Caki2 (cell line): ENCODE measurements at regions not wholly inside any gene's neighbourhood (a gene's known extent, or its start where the extent isn't known, plus 50 kb on each side); places are given as distances from the start of the nearest gene placed in this dataset.
"Not testable (repeated sequence)": the region's sequence is repeated elsewhere in the genome, so short reads cannot be mapped to it uniquely, and the experiment has no call there.

ENCODE experiments used
- DNase-seq: peaks from one replicate; pipeline ENCODE4 v3.0.0-alpha.2; 2015; ENCODE audit warnings: low read depth
- in situ Hi-C: cut with HindIII; loops from 2 replicates; pipeline ENCODE4 v1.10.0; 2016; ENCODE audit warnings: low sequenced_read_pairs, low pct_unique_long_range_greater_than_20kb, mixed read lengths

DNA sequence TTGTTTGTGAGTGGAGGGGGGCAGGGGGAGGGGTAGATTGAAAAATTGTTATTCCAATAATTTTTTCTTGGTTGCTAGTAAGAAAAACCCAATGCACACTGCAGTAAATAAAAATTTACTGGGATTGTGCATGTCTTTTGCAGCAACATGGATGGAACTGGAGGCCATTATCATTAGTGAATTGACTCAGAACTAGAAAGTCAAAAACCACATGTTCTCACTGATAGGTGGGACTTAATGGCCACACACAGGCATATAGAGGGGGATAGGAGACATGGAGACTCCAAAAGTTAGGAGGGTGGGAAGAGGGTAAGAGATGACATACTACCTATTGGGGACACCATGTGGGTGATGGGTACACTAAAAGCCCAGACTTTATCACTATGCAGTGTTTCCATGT, 67.2 kb downstream of the BUB3 start:
- DNase-seq: no peak
- in situ Hi-C loops: no loop called here

DNA sequence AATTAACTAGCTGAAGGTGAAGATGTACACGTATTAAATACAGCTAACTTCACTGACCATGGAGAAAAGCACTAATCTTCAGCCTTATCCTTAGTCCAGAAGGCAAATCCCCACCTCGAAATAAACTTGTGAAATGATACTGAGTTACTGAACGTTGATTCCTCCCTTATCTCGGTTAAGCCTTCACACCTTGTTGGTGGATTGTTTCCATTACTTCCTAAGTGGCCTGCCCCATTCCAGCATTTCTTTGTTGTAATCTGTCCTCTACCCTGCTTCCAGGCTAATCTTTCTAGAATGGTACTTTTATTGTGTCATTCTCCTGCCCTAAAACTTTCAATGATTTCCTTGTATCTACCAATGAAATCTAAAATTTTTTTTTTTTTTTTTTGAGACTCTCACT, 68.6 kb downstream of the BUB3 start:
- DNase-seq: no peak
- in situ Hi-C loops: no loop called here

DNA sequence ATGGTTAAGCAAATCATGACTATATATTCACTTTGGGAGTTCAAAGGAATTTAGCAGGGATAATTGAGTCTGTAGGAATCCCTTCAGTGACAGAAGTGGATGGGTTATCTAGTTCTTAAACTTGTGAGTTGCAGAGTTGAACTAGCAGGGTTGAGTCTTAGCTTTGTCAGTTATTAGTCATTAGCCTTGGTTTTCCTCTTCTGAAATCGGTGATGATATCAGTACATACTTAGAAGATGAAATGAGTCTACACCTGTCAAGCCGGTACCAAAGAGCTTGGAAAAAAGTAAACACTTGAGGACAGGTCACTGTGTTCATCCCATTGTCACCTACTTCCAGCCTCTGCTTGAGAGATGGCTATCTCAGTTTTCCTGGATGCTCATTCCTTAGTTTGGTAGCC, 73.5 kb downstream of the BUB3 start:
- DNase-seq: no peak
- in situ Hi-C loops: no loop called here

DNA sequence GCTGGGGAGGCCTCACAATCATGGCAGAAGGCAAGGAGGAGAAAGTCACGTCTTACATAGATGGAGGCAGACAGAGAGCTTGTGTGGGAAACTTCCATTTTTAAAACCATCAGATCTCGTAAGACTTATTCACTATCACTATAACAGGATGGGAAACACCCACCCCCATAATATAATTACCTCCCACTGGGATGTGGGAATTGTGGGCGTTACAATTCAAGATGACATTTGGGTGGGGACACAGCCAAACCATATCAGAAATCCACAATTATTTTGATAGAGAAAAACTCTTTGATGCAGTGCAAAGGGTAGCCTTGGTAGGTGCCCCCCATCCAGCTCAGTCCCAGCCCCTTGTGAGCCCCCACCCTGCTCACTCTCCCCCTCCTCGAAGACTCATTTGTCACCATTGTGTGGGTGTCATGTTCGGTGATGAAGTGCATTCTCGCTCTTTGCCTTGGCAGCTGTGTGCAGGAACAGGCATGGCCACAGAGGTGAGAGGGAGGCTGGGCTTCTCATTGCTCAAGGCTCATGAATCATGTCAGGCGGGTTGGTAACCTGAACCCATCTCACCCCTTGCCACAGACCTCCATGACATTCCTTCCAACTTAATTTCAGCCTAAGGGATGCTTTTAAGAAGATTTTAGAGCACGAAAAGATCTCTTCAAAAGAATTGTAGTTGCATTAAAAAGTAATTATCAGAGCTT, 75.9 kb downstream of the BUB3 start:
- in situ Hi-C loops: no loop called here
- DNase-seq: no peak

DNA sequence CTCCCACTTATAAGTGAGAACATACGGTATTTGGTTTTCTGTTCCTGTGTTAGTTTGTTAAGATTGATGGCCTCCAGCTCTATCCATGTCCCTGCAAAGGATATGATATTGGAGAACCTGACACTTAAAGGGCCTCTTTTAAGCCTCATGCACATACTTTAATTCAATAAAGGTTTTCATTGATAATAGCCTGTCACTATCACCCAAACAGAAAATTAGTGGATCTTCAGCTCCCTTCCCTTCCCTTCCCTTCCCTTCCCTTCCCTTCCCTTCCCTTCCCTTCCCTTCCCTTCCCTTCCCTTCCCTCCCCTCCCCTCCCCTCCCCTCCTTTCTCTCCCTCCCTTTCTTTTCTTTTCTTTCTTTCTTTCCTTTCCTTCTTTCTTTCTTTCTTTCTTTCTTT, 78.7 kb downstream of the BUB3 start:
- in situ Hi-C loops: not testable (repeated sequence)

DNA sequence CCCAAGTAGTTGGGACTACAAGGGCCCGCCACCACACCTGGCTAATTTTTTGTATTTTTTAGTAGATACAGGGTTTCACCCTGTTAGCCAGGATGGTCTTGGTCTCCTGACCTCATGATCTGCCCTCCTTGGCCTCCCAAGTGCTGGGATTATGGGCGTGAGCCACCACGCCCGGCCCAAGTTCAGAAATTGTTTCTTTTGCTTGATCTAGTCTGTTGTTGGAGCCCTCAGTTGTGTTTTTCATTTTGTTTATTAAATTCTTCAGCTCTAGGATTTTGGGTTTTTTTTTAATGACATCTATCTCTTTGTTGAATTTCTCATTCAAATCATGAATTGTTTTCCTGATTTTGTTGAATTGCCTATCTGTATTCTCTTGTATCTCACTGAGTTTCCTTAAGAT, 80.8 kb downstream of the BUB3 start:
- DNase-seq, in situ Hi-C loops: not testable (repeated sequence)

More for the DNA sequence above, 78.7 kb downstream of the BUB3 start:
- not testable (repeated sequence) for DNase-seq

DNA sequence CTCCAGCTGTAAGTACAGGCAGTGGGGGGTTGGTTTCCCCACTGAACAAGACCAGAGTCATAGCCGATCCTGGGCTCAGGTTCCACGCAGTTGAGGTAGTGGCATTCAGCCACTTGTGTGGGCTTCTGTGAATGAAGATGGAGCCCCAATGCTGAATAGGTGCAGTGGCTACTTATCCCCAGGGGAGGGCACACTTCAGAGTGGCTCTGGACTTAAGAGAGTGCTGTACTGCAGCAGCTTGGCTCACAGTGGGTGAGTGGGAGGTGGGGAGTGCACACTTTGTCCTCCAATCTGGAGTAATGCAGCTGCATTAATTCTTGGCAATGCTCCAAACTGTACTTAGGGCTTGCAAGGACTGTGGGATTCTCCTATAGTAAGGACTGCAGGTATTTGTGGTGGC, 81.9 kb downstream of the BUB3 start:
- no peak for DNase-seq
- in situ Hi-C loops: no loop called here

DNA sequence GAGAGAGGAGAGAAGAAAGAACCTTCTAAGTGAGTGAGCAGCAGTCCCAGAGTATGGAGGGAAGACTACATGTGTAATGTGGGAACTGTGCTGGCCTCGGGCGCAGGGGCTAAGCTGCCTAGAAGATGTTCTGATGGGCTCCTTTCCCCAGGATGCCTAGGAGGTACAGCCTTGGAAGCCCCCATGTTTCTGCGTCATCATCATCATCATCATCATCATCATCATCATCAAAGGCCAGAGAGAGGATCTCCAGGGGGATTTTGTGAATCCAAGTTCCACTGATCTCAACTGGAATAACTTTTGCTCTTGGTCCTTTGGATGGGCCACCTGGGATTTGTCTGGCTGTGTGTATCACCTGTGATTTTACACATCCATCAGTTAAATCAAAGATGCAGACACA, 86.0 kb downstream of the BUB3 start:
- in situ Hi-C loops: no loop called here
- DNase-seq: no peak

DNA sequence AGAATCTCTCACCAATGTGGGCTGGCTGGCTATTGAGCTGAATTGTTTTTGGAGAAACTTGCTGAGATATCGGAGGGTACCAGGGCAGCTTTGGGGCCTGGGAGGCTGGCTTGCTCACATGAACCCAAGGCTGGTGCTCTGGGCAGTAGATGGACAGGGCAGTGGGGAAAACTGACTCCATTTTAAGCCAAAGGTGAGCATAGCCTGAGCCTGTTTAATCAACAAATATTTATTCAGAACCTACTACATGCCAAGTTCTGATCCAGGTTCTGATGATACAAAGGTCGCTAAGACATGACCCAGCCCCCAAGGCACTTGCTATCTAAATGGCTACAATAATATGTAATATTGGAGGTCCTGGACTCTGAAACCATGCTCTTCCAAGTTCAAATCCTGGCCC, 86.6 kb downstream of the BUB3 start:
- in situ Hi-C loops: no loop called here
- DNase-seq: no peak

DNA sequence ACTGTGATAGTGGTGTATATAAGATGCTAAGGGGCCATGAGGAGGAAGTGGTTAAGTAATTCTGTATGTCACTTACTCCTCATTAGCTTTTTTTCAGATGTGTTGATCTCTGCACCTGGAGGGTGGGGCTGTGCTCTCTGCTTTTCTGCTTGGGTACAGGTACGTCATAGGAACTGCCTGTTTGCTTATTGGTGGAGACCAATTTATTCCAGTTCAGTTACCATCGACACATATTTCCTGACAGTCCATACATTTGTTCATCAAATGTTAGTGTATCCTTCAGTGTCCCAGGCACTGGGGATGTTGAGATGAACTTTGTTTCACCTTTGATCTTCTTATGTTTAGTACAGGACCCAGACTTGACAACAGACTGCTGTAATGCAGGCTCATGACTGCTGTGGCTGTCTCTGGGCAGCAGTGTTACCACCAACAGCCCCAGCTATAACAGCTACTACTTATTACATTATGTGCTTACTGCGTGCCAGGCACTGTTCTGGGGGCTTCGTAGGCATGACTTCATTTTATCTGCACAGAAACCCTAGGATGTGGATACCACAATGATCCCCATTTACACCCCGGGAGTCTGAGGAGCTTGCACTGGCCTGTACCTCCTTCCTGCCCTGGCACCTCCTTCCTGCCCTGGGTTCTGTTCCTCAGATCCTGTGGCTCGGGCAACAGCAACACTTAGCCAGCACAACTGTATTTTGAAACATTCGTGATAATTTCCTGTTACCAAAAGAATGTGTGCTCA, 87.4 kb downstream of the BUB3 start:
- DNase-seq: no peak
- in situ Hi-C loops: no loop called here

DNA sequence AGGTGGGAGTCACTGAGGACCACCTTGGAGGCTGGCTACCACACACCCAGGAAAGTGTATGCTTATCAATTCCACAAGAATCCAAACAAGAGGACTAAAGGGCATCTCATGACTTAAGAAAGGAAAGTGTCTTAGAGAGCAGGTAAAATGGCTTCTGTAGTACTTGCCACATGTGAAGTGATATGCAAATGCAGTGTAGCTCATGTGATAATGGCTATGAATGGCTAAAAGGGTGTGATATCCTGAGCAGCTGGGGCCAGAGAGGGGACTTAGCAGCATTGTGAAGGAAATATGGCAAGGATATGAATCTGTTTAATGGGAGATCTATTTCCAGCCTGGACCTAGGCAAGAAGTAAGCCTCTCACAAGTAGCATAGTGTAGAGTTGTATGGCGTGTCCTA, 90.5 kb downstream of the BUB3 start:
- DNase-seq: no peak
- in situ Hi-C loops: no loop called here

DNA sequence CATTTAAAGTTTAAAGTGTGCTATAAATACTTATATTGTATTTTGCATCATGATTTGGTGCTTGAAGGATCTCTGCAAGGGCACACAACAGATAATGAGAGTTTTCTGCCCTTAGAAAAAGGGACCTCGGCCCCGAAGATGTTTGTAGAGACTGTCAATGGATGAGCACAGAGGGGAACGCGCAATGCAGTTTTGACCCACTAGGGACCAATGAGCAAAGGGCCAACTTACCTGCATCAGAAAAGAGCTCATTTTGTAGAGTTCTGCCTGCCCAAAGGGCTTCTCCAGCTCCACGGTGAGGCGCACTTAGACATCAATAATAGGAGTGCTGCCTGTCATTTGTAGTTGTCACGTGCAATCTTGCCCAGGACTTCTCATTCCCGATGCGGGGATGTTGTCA, 91.1 kb downstream of the BUB3 start:
- no peak for DNase-seq
- in situ Hi-C loops: no loop called here

DNA sequence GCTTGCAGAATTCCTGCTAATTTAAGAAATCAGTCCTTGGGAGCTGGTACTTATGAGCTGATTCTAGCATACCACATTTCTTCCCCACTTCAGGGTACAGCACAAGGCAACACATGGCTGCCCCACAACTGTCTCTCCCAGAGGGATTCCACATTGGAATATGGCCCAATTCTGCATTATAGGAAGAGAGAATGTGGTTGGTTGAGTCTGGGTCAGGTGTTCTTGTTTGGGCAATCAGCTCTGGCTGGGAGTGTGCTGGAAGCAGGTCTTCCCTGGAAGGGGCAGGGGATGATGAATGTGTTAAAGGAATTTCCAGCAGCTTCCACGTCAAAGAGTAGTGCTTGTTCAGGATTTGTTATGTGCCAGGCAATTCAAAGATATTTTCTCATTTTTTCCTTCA, 95.7 kb downstream of the BUB3 start:
- in situ Hi-C loops: no loop called here
- no peak for DNase-seq

DNA sequence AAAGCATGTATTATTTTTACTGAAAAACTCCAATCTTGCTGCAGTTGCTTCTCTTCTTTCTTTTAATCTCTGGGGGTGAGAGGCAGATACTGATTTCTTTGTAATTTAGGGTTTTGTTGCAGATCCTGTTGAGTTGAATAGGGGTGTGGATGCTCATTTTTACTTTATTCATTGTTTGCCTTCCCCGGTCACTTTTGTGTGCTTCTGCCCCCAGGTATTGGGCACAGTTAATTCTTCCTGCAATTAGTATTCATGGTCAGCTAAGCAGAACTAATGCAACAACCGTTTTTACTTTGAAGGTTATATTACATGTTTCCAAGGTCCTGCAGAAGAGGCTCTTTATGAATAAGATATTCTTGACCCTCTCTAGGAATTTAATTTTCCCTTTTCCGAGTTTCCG, 96.4 kb downstream of the BUB3 start:
- in situ Hi-C loops: no loop called here
- no peak for DNase-seq

DNA sequence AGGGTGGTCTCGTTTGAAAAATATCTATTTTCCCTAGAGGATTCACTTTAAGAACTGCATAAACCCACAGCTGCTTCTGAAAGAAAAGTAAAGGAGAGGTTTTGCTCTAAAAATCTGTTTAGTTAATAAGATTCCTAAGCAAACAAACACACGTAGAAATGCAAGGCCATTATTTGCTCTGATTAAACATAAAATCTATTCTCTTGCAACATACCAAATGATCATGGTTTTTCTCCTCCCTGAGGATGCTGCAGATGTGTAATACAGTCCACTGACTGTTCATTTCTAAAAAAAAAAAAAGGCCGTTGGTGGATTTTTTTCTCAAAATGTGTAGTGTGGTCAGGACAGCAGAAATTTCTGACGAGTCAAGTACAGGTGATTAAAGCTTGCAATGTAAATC, 98.6 kb downstream of the BUB3 start:
- no peak for DNase-seq
- in situ Hi-C loops: no loop called here

DNA sequence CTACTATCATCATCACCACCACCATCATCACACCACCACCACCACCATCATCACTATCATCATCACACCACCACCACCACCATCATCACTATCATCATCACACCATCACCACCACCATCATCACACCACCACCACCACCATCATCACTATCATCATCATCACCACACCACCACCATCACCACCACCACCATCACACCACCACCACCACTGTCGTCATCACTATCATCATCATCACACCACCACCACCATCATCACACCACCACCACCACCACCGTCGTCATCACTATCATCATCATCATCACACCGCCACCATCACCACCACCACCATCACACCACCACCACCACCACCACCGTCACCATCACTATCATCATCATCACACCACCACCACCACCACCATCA, 100.1 kb downstream of the BUB3 start:
- in situ Hi-C loops: not testable (repeated sequence)

DNA sequence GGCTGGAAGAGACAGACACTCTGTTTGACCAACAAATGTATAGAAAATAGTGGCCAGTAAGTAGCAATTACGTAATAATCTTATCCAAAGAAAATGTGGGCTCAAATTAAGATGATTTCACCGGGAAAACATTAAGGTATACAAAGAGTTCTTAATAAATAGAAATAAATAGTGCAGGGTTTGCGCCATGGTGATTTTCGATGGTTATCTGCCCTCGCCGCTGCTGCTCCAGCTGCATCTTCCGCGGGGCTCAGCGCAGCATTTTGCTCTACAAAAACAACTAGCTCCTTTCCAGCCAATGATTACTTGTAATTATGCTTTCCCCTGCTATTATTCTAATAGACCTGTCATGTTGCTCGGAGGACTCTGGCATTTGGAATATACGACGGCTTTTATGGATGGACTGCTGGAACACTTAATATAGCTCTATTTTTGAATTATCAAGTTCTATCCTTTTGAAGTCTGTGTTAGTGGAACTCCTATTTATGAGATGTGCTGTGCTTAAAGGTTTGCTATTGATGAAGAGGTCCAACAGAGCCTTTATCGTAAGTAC, 103.8 kb downstream of the BUB3 start:
- in situ Hi-C loops: no loop called here
- DNase-seq: no peak

More for the DNA sequence above, 100.1 kb downstream of the BUB3 start:
- not testable (repeated sequence) for DNase-seq

DNA sequence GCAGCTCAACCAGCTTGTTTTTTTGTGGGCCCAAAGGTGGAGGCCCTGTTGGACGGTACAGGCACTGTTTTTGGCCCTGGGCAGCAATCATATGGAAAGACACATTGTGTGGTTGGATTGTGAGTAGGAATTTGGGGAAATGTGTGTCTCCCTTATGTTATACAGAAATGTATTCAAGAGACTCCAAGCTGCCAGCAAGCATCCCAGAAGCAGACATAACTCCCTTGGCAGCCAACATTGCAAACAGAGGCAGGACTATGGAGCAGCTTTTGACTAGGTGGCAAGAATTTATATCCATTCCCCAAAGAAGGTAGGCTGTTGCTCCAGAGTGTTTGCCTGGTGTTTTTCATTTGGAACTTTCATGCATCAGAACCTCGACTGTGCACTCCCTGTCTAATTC, 104.9 kb downstream of the BUB3 start:
- no peak for DNase-seq
- in situ Hi-C loops: no loop called here

DNA sequence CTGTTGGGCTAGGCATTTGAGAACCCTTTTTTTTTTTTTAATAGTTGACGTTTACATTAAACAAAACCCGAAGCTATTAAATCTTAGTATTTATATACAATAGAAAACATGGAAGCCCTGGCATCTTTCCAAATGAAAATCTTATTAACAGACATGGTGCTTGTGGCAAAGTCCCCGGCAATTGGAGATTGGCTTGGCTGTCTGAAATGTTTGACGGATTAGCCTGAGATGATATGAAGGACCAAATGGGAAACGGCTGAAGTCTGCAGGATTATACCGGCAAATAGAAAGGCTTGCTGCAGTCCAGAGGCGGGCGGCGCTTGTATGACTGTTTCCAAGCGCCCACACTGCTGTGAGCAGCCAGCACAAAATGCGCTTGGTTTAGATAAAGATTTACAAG, 105.6 kb downstream of the BUB3 start:
- no peak for DNase-seq
- in situ Hi-C loops: no loop called here

DNA sequence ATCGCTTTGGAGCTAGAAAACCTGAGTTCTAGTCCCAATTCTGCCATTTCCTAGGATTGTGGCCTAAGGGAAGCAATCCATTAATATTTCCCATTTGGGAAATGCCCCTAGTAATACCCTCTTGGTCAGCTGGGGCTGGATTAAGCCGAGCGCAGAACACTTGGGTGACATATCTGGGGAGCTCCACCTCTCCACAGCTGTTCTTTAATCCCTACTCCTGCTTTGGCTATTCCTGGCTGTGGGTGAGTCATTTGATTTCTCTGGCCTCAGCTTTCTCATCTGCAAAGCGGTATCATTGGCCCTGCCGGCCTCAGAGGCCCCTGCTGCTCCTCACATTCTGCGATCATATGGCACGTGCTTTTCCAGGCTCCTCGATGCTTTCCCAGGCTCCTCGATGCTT, 108.3 kb downstream of the BUB3 start:
- in situ Hi-C loops: no loop called here
- no peak for DNase-seq
